Stomach (tissue), 8 donors: ENCODE measurements at regions not wholly inside any gene's neighbourhood (a gene's known extent, or its start where the extent isn't known, plus 50 kb on each side); places are given as distances from the start of the nearest gene placed in this dataset.

Experiments
- DNase-seq, 2 donors: peaks; one replicate each; pipeline versions ENCODE4 v3.0.0 to v3.0.0-alpha.2; 2013 to 2019
- H3K27ac ChIP-seq, 5 donors: fragments of 200-600 bp in 4 of 5; sonication (generic) in 4 of 5; one replicate each; pipeline ENCODE4 v1.5.1; 2013 to 2019; ENCODE audit warnings: mild to moderate bottlenecking in 1 of 5, moderate library complexity in 1 of 5
- H3K27me3 ChIP-seq, 3 donors: fragments of 200-600 bp; sonication (generic); one replicate each; pipeline ENCODE4 v1.5.1; 2017 to 2019; ENCODE audit warnings: mixed run types in 1 of 3
- H3K36me3 ChIP-seq, 4 donors: fragments of 200-600 bp; sonication (generic); 1 replicate in 3 of 4; 2 replicates in 1 of 4; pipeline ENCODE4 v1.5.1; 2016 to 2019
- H3K4me1 ChIP-seq, 4 donors: fragments of 200-600 bp; sonication (generic); one replicate each; pipeline ENCODE4 v1.5.1; 2016 to 2019
- H3K4me3 ChIP-seq, 4 donors: fragments of 200-600 bp; sonication (generic) in 3 of 4; one replicate each; pipeline ENCODE4 v1.5.1; 2016 to 2019; ENCODE audit warnings: mild to moderate bottlenecking in 1 of 4
- H3K9me3 ChIP-seq, 4 donors: fragments of 200-600 bp; sonication (generic); one replicate each; pipeline ENCODE4 v1.5.1; 2016 to 2019
- CTCF ChIP-seq, 7 experiments: fragments of 450-650 bp in 4 of 7; fragments of 200-600 bp in 3 of 7; sonication (generic) in 3 of 7; IDR thresholded peaks; one replicate each; pipeline ENCODE4 v1.5.1; 2016 to 2019; ENCODE audit warnings: antibody characterized with exemption in 7 of 7, control low read depth in 2 of 7, mild to moderate bottlenecking in 1 of 7
- EP300 ChIP-seq: sonication (generic); formaldehyde crosslinking; IDR thresholded peaks from one replicate; pipeline ENCODE4 v1.6.1; 2017; ENCODE audit warnings: antibody characterized with exemption
- POLR2A ChIP-seq, 4 donors: fragments of 450-650 bp; IDR thresholded peaks; one replicate each; pipeline ENCODE4 v1.6.1; 2016; ENCODE audit warnings: antibody characterized with exemption in 4 of 4, control low read depth in 2 of 4, mild to moderate bottlenecking in 1 of 4, moderate library complexity in 1 of 4
- POLR2AphosphoS5 ChIP-seq, 3 donors: sonication (generic); formaldehyde crosslinking; IDR thresholded peaks; one replicate each; pipeline ENCODE4 v1.6.1; 2016; ENCODE audit warnings: antibody characterized with exemption in 3 of 3
- WGBS, 5 donors: extraction: QIAGEN DNeasy Blood & Tissue Kit in 3 of 5; methylation state at CpG; one replicate each; pipeline versions ENCODE4 v1.1.5 to v1.1.7; 2013 to 2018; 5-methylcytosine and 5-hydroxymethylcytosine counted together
- intact Hi-C: fragments of 100-400 bp; cut with DNase I; formaldehyde crosslinking; loops from one replicate; pipeline ENCODE4 v1.15.1; 2023; ENCODE audit warnings: low total_unique reads
- donor health status: healthy with polysubstance abuse.
- donor health status: Bipolar disorder and iron deficiency.
- donor health status: healthy.

GRCh38 chr12:23001487-23001886 is 376.5 kb downstream of the ETNK1 start:
- no peak overlapping the region for H3K4me3 ChIP-seq
- 57 to 68% (median 64%) methylated on average over 3 of the region's 3 CpGs for WGBS, 5 donors
- no peak for TF ChIP-seq POLR2A (IDR thresholded peaks at IDR 0.05)
- no peak for TF ChIP-seq EP300
- TF ChIP-seq POLR2AphosphoS5 (IDR thresholded peaks at IDR 0.05) = no peak
- TF ChIP-seq CTCF (IDR thresholded peaks at IDR 0.05) = no peak
- H3K27me3 ChIP-seq = no peaks in the 10 kb centered on the region
- no peak for DNase-seq
- peaks cover 0 to 17% (median 11%) of the 10 kb centered on the region in 4 donors for H3K9me3 ChIP-seq
- H3K4me1 ChIP-seq = peaks cover 0 to 5% (median 0%) of the 10 kb centered on the region in 4 donors
- H3K36me3 ChIP-seq = no peaks in the 10 kb centered on the region
- H3K27ac ChIP-seq = no peak overlapping the region
- intact Hi-C loops = no loop called here

- Histone ChIP-seq H3K4me1 (peaks cover 0 to 5% (median 0%) of the 10 kb centered on the region in 4 donors), H3K36me3 (no peaks in the 10 kb centered on the region), H3K9me3 (peaks cover 0 to 17% (median 11%) of the 10 kb centered on the region in 4 donors), H3K27ac (no peak overlapping the region), H3K4me3 (no peak overlapping the region), H3K27me3 (no peaks in the 10 kb centered on the region)
- TF ChIP-seq CTCF (IDR thresholded peaks at IDR 0.05) = no peak
- no peak for TF ChIP-seq POLR2A (IDR thresholded peaks at IDR 0.05)
- TF ChIP-seq POLR2AphosphoS5 (IDR thresholded peaks at IDR 0.05) = no peak
- TF ChIP-seq EP300 = no peak
- no peak for DNase-seq
- 62 to 78% (median 68%) methylated on average over 6 to 7 of the region's 7 CpGs for WGBS, 5 donors
- intact Hi-C loops = no loop called here
These were observed 377.4 kb downstream of the ETNK1 start for GRCh38 chr12:23002381-23002780.

GRCh38 chr12:23004473-23005020 is 379.6 kb downstream of the ETNK1 start:
- Histone ChIP-seq H3K9me3 (no peaks in the 10 kb centered on the region), H3K4me1 (peaks cover 0 to 5% (median 0%) of the 10 kb centered on the region in 4 donors), H3K36me3 (no peaks in the 10 kb centered on the region), H3K4me3 (no peak overlapping the region), H3K27ac (no peak overlapping the region), H3K27me3 (no peaks in the 10 kb centered on the region)
- no peak for TF ChIP-seq CTCF (IDR thresholded peaks at IDR 0.05)
- TF ChIP-seq POLR2AphosphoS5 (IDR thresholded peaks at IDR 0.05) = no peak
- no peak for TF ChIP-seq POLR2A (IDR thresholded peaks at IDR 0.05)
- TF ChIP-seq EP300 = no peak
- no peak for DNase-seq
- 72 to 90% (median 88%) methylated on average over 4 of the region's 4 CpGs for WGBS, 5 donors
- intact Hi-C loops = no loop called here

GRCh38 chr12:23005387-23005786 is 380.4 kb downstream of the ETNK1 start:
- no peak overlapping the region for H3K27ac ChIP-seq
- no peaks in the 10 kb centered on the region for H3K36me3 ChIP-seq
- WGBS, 5 donors = 28 to 57% (median 41%) methylated on average over 2 of the region's 2 CpGs
- no peak for DNase-seq
- no peaks in the 10 kb centered on the region for H3K9me3 ChIP-seq
- peaks cover 0 to 5% (median 0%) of the 10 kb centered on the region in 4 donors for H3K4me1 ChIP-seq
- TF ChIP-seq CTCF (IDR thresholded peaks at IDR 0.05) = no peak
- no peak for TF ChIP-seq POLR2AphosphoS5 (IDR thresholded peaks at IDR 0.05)
- no peak for TF ChIP-seq EP300
- TF ChIP-seq POLR2A (IDR thresholded peaks at IDR 0.05) = no peak
- no peaks in the 10 kb centered on the region for H3K27me3 ChIP-seq
- intact Hi-C loops = no loop called here
- no peak overlapping the region for H3K4me3 ChIP-seq
